HPDE6-E6E7 (cell line): ENCODE measurements at regions not wholly inside any gene's neighbourhood (a gene's known extent, or its start where the extent isn't known, plus 50 kb on each side); places are given as distances from the start of the nearest gene placed in this dataset.
"Not testable (repeated sequence)": the region's sequence is repeated elsewhere in the genome, so short reads cannot be mapped to it uniquely, and the experiment has no call there.

Experiments
- DNase-seq: peaks from one replicate; pipeline ENCODE4 v3.0.0; 2011; ENCODE audit warnings: missing footprints; ENCODE audit errors: extremely low spot score

DNA sequence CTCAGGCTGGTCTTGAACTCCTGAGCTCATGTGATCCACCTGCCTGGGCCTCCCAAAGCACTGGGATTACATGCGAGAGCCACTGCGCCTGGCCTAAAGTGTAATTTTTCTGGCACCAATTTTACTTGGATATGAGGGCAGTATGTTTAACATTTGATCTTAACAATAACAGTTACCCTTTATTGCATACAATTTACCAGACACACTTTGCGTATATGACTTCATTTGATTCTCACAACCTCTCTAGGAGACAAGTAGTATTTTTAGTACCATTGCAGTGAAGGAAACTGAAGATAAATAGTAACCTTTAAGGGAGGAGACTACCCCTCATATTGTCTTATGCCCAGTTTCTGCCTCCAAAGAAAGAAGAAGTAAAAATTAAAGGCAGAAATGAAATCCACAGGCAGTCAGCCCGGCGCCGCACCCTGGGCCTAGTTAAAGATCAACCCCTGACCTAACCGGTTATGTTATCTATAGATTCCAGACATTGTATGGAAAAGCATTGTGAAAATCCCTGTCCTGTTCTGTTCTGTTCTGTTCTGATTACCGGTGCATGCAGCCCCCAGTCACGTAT is 54.0 kb downstream of the CYP26A1 start:
- not testable (repeated sequence) for DNase-seq

- DNase-seq, result no peak
These were observed 58.3 kb downstream of the CYP26A1 start for GRCh38 chr10:93131986-93132385.

GRCh38 chr10:93138113-93138870 is 64.6 kb downstream of the CYP26A1 start:
- peak; percentile 89 for DNase-seq

DNA sequence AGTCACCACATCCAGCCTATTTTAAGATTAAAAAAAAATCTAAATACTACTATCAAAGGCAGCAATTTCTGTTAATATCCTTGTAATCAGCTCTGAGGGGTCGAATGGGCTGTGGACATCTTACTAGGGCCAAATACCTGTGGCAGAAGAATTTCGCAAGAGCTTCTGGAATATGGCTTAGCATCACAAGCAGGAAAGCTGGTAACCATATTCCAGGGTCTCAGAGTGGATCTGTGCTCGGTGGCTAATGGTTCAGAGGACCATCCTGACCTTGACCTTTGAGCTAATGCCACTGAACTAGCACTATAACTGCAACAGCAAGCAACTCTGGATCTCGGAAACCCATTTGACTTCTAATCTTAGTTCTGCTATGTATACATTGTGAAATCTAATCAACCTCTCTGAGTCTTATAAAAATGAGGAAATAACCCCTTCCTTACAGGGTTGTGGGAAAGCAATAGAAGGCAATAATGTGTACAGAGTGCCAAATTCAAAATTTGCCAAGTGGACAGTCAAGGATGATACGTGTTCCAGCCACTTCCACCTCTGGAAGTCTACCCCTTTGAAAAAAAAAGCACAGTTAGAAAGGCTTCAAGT is 65.5 kb downstream of the CYP26A1 start:
- DNase-seq, result no peak

DNA sequence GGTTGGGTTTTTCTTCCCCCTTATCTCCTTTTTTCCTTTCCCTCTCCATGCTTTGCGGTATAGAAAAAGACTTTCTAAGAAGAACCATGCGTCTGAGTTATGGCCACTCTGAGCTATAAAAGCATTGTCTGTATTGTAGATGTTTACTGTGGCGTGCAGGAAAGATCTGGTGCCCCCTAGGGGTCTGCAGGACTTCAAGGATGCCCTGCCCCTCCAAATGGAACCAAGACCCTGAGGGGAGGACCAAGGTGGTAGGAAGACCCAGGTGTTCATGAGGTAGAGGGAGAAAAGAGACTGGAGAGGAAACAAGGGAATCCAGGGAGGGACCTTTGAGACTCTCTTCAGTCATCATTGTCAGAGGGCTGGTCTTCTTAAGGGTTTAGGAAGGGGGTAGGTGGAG is 68.8 kb downstream of the CYP26A1 start:
- DNase-seq, result no peak

DNA sequence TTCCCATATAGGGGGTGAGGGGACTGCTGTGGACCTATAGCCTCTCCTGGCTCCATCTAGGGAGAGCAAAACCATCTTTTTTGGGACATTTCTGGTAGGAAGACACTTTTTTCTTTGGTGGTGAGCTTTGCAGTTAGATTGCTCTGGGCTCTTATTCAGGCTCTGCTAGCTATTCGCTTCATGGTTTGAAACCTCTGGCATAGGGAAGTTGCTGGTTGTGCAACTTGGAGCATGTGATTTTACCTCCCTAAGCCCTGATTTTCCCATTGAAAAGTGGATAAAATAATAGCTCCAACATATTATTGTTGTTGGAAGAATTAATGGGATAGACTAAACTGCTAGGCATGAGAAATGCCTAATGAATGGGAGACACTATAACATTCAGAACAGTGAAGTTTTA is 69.6 kb downstream of the CYP26A1 start:
- no peak for DNase-seq

GRCh38 chr10:93146336-93146735 is 72.6 kb downstream of the CYP26A1 start:
- DNase-seq, result no peak

DNA sequence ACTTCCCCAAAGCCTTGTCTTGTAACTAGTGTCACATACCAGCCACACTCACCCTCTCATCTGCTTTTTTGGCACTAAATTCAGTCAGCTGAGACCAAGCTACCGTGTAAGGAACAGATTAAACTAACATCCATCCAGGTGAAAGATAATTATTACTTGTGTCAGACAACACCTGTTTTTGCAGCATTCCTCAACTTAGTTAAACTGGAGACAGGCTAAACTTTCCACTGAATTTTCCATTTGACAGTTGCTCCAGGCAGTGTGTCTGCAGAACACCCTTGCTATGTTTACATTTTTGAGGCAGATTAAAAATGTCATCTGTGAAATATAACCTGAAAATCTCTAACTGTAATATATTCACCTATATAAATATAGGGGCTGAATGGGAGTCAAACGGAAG is 73.6 kb downstream of the CYP26A1 start:
- DNase-seq, result no peak

DNA sequence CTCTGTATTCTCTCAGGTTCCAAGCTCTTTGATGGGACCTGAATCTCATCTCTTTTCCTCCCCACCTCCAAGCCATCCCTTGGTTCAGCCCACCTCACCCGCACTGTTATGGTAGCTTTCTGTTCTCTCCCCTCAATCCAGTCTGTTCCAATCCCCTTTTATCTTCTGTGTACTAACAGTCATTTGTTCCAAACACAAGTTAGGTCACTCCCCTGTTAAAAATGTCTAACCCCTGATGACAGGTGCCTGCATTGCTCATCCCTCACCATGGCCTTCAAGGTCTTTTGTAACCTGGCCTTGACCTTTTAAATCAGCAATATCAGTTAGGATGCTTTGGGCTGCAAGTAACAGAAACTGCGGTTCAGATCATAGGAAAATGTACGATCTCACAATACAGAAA is 74.8 kb downstream of the CYP26A1 start:
- no peak for DNase-seq

- DNase-seq, result no peak
These were observed 76.1 kb downstream of the CYP26A1 start for GRCh38 chr10:93149761-93150160.

DNA sequence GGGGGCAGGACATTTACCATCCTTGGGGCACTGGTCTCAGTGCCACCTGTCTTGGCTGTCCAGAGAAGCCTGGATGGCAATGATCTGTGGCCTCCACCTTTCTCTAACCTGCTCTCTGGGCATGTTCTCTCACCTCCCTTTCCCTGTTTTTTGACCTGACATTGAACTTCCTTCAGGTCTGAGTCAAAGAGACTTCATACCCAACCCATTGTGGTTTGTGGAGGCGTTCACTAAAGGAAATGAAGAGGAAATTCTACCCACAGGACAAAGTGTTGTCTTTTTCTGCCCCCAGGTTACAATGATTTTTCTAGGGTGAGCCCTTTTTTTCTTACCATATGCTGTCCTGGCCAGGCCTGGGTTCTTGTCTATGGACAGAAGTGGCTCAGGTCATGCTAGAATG is 76.6 kb downstream of the CYP26A1 start:
- peak; percentile 71 for DNase-seq

GRCh38 chr10:93150990-93151547 is 77.4 kb downstream of the CYP26A1 start:
- no peak for DNase-seq

GRCh38 chr10:93152136-93152535 is 78.4 kb downstream of the CYP26A1 start:
- DNase-seq, result no peak

GRCh38 chr10:93154531-93154930 is 80.8 kb downstream of the CYP26A1 start:
- no peak for DNase-seq

- DNase-seq, result no peak
These were observed 86.4 kb downstream of the CYP26A1 start for GRCh38 chr10:93160140-93160539.

- DNase-seq, result no peak
These were observed 87.1 kb downstream of the CYP26A1 start for GRCh38 chr10:93160829-93161228.

DNA sequence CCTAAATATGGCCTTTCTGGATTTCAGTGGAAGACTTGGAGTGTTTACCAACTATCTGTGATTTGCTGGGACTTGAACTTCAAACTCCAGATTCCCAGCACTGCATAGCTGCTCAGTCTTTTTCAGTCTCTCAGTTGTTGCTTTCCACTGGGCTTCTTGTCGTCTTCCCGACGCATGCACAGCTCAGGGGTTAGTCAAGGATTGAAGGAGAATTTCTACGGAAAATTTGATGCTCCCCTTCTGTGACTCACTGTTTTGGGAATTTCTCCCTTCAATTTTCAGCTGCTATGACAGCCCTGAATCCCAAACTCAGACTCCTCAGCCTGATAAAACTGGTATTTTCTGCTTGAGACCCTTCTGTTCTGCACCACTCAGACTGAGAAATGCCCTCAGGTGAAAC is 91.7 kb downstream of the CYP26A1 start:
- no peak for DNase-seq

GRCh38 chr10:93166134-93166533 is 92.4 kb downstream of the CYP26A1 start:
- no peak for DNase-seq

GRCh38 chr10:93171837-93172236 is 98.1 kb downstream of the CYP26A1 start:
- DNase-seq, result no peak

DNA sequence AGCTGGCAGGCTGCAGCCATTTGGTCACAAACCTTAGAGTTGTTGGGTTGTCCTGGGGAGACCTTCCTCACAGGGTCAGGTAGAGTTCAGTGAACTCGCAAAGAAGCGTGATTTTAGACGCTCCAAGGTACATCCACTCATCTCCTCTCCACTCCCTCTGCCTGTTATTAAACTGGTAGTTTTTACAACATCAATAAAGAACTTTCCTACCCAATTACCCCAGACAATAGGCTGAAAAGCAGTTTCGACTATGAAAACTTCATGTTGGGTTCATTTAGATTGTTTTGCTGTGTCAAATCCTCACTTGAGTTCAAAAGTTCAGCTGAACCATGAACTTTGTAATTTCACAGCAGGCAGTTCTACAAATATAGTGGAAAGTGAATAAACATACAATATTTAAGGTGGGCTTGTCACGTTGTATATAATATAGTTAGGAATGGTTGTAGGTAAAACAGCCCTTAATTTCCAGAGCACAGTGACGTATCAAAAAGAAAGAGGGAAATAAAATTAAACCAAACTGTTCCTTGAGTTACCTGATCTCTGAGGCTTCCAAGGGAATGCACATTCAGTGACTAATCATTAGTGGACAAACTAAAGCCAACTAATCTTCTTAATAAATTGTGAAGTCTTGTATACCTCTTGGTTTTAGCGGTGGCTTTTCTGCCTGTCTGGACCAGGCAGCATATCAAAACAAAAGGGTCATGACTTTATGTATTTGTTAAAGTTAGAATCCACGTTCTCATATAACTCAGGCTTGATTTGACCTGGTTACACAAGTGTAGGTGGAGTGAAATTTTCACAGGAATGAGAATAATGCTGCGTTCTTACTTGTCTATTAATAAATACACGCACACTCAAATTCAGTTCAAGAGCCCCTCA is 100.5 kb downstream of the CYP26A1 start:
- DNase-seq, result no peak

DNA sequence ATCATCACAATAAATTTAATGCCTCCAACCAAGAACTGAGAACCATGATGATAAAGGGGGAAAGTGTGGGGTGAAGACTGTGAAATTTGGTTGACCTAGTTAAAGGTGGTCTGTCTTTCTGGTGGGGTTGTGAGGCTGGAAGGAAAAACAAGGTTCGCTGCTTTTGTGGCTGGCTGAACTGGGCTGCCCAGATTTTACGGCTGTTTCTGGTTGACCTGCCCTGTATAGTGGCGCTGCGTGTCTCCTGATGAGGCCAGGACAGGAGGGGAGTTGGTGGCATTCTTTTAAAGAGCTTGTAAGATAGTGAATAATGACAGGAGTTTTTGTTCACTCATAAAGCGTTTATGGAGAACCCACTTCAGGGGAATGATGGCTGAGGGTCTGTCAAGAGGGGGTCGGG is 101.8 kb downstream of the CYP26A1 start:
- DNase-seq, result no peak

DNA sequence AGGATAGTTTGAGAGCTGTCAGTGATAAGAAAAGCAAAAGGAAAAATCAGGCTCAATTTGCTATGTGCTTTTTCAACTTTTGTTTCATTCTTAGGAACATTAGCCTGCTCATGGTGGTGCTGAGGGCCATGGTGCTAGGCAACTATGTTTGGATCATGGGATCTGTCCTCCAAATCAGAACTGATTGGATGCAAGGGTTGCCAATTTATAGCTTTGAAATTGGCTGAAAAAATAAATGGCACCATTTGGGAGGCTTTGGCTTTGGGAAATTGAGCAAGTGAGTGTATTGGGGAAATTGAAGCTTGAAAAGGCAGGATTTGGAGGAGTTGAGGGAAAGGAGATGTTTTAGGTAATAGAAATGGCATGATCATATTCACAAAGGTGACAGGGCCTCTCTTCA is 103.8 kb downstream of the CYP26A1 start:
- DNase-seq, result no peak
